Peyer's patch (tissue), 4 donors: ENCODE measurements at regions not wholly inside any gene's neighbourhood (a gene's known extent, or its start where the extent isn't known, plus 50 kb on each side); places are given as distances from the start of the nearest gene placed in this dataset.
"Not testable (repeated sequence)": the region's sequence is repeated elsewhere in the genome, so short reads cannot be mapped to it uniquely, and the experiment has no call there.

Experiments
- DNase-seq, 3 donors: peaks; one replicate each; pipeline ENCODE4 v3.0.0-alpha.2; 2017 to 2019
- H3K27ac ChIP-seq, 4 donors: fragments of 200-600 bp; sonication (generic); one replicate each; pipeline ENCODE4 v1.5.1; 2016 to 2019
- H3K27me3 ChIP-seq, 2 donors: fragments of 200-600 bp; sonication (generic); one replicate each; pipeline ENCODE4 v1.5.1; 2019
- H3K36me3 ChIP-seq, 3 donors: fragments of 200-600 bp; sonication (generic); one replicate each; pipeline ENCODE4 v1.5.1; 2016 to 2019
- H3K4me1 ChIP-seq, 4 donors: fragments of 200-600 bp; sonication (generic); one replicate each; pipeline ENCODE4 v1.5.1; 2016 to 2019
- H3K4me3 ChIP-seq, 4 donors: fragments of 200-600 bp; sonication (generic); 1 replicate in 3 of 4; 2 replicates in 1 of 4; pipeline ENCODE4 v1.5.1; 2016 to 2019; ENCODE audit warnings: mild to moderate bottlenecking in 1 of 4
- H3K9me3 ChIP-seq, 4 donors: fragments of 200-600 bp; sonication (generic); one replicate each; pipeline ENCODE4 v1.5.1; 2016 to 2019; ENCODE audit warnings: mild to moderate bottlenecking in 1 of 4
- POLR2A ChIP-seq, 2 donors: fragments of 450-650 bp; IDR thresholded peaks; one replicate each; pipeline ENCODE4 v1.5.1; 2017; ENCODE audit warnings: antibody characterized with exemption in 2 of 2, mild to moderate bottlenecking in 2 of 2, moderate library complexity in 2 of 2
- TF ChIP-seq, protein P1 (sequence below), 6 experiments: fragments of 450-650 bp in 4 of 6; fragments of 200-600 bp in 2 of 6; sonication (generic) in 1 of 6; IDR thresholded peaks; one replicate each; pipeline ENCODE4 v1.5.1; 2017 to 2019; ENCODE audit warnings: antibody characterized with exemption in 6 of 6, mild to moderate bottlenecking in 3 of 6, moderate library complexity in 1 of 6

GRCh38 chr14:85187521-85187920 lies 342.4 kb upstream of the FLRT2 start:
- no peak for TF ChIP-seq POLR2A (IDR thresholded peaks at IDR 0.05)
- TF ChIP-seq, protein P1, sequence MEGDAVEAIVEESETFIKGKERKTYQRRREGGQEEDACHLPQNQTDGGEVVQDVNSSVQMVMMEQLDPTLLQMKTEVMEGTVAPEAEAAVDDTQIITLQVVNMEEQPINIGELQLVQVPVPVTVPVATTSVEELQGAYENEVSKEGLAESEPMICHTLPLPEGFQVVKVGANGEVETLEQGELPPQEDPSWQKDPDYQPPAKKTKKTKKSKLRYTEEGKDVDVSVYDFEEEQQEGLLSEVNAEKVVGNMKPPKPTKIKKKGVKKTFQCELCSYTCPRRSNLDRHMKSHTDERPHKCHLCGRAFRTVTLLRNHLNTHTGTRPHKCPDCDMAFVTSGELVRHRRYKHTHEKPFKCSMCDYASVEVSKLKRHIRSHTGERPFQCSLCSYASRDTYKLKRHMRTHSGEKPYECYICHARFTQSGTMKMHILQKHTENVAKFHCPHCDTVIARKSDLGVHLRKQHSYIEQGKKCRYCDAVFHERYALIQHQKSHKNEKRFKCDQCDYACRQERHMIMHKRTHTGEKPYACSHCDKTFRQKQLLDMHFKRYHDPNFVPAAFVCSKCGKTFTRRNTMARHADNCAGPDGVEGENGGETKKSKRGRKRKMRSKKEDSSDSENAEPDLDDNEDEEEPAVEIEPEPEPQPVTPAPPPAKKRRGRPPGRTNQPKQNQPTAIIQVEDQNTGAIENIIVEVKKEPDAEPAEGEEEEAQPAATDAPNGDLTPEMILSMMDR (IDR thresholded peaks at IDR 0.05) = no peak
- Histone ChIP-seq H3K27me3 (no peaks in the 10 kb centered on the region), H3K4me1 (no peaks in the 10 kb centered on the region), H3K9me3 (no peaks in the 10 kb centered on the region), H3K4me3 (no peak overlapping the region), H3K27ac (no peak overlapping the region), H3K36me3 (no peaks in the 10 kb centered on the region)
- no peak for DNase-seq

DNA sequence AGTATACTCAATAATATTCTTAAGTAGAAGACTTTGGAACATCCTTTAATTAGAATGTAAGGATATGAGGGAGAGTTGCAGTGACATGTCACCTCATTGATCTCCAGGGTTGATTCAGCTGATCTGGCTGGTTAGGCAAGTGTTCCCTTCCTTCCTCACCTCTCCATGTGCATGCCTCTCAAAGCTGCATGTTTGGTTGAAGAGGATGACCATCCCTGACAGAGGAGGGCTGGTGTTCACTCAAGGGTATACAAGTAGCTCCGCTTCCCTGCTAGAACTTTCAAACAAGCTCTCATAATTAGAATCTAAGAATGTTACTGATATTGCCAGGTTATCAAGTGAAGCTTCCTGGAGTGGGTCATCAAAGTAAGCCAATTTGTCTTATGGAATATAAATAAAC lies 341.1 kb upstream of the FLRT2 start:
- no peak for TF ChIP-seq POLR2A (IDR thresholded peaks at IDR 0.05)
- TF ChIP-seq, protein P1 (IDR thresholded peaks at IDR 0.05) = no peak
- Histone ChIP-seq H3K27ac (no peak overlapping the region), H3K4me1 (no peaks in the 10 kb centered on the region), H3K36me3 (no peaks in the 10 kb centered on the region), H3K27me3 (no peaks in the 10 kb centered on the region), H3K9me3 (no peaks in the 10 kb centered on the region), H3K4me3 (no peak overlapping the region)
- no peak for DNase-seq

DNA sequence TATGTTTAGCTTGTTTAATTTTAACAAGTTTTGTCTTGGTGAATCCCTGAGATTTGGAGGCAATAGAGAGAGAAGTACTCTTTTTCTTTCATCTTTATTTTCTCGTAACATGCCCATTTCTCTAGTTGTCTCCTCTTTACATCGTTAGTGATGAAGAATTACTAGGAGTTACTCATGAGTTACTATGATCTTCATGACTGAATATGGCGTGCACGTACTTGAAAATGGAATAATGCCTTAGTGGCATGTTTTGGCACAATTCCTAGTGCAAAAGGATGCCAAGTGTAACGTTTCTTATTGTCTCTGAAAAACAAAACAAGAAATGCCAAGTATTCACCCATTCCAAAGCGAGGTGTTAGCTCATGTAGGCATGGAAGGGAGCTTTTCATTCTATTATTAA lies 340.7 kb upstream of the FLRT2 start:
- not testable (repeated sequence) for DNase-seq, H3K27me3 ChIP-seq, H3K4me3 ChIP-seq

DNA sequence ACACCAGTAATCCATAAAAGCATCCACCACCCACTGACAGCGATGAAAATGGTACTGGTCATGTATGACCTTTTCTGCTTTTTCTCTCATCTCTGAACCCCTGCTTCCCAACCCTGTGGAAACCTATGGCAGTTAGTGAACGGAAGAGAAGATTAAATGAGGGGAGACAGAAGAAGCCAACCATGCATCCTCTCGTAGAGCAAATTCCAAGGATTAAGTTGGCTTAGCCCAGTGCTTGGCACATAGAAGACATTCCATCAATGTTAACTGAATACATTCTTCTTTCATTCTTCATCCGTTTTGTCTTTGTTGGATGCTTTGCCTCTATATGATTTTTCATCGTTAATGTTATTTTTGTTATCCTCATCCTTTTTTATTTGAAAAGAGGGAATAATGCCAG lies 339.7 kb upstream of the FLRT2 start:
- no peak overlapping the region for H3K27ac ChIP-seq
- no peaks in the 10 kb centered on the region for H3K4me1 ChIP-seq
- DNase-seq = no peak
- TF ChIP-seq, protein P1 (IDR thresholded peaks at IDR 0.05) = no peak
- TF ChIP-seq POLR2A (IDR thresholded peaks at IDR 0.05) = no peak
- no peak overlapping the region for H3K4me3 ChIP-seq
- no peaks in the 10 kb centered on the region for H3K9me3 ChIP-seq
- H3K36me3 ChIP-seq = no peaks in the 10 kb centered on the region
- no peaks in the 10 kb centered on the region for H3K27me3 ChIP-seq

More for the DNA sequence above, 340.7 kb upstream of the FLRT2 start:
- H3K4me1 ChIP-seq, H3K36me3 ChIP-seq, H3K9me3 ChIP-seq, H3K27ac ChIP-seq: not testable (repeated sequence)

GRCh38 chr14:85191986-85192385 lies 338.0 kb upstream of the FLRT2 start:
- Histone ChIP-seq H3K9me3 (no peaks in the 10 kb centered on the region), H3K36me3 (no peaks in the 10 kb centered on the region), H3K4me1 (no peaks in the 10 kb centered on the region), H3K4me3 (no peak overlapping the region), H3K27me3 (no peaks in the 10 kb centered on the region), H3K27ac (no peak overlapping the region)
- TF ChIP-seq POLR2A (IDR thresholded peaks at IDR 0.05) = no peak
- TF ChIP-seq, protein P1 (IDR thresholded peaks at IDR 0.05) = no peak
- no peak for DNase-seq

DNA sequence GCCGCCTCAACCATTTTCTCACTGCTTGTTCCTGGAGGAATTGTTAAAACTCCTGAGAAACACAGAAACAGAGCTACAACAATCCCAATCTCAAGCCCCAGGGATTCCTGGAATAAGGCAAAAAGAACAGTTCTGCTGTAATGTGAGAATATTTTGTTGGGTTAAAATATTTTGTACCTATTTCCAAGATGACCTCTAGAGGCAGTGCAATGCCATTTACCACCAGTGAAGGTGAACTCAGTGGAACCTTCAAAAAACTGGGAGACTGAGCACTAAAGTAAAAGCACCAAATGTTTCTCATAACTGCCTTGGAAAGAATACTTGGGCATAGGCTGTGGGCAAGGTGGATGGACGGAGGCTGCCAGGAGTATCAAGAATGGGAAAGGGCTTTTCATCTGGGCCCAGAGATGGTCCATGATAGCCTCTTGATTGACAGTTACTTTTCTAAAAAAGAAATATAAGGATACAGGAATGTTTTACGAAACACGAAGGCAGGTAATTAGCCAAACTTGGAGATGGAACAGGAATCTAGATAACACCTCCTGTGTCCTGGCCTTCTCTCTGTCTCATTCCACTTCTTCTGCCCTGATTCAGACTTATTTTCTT lies 334.0 kb upstream of the FLRT2 start:
- H3K9me3 ChIP-seq = no peaks in the 10 kb centered on the region
- no peaks in the 10 kb centered on the region for H3K36me3 ChIP-seq
- no peak overlapping the region for H3K27ac ChIP-seq
- H3K4me3 ChIP-seq = no peak overlapping the region
- DNase-seq = no peak
- no peak for TF ChIP-seq POLR2A (IDR thresholded peaks at IDR 0.05)
- TF ChIP-seq, protein P1 (IDR thresholded peaks at IDR 0.05) = peak in 1 of 6 experiments; percentile 24
- no peaks in the 10 kb centered on the region for H3K4me1 ChIP-seq
- no peaks in the 10 kb centered on the region for H3K27me3 ChIP-seq
